Fibroblast of skin of left quadriceps (primary cell): ENCODE measurements at regions not wholly inside any gene's neighbourhood (a gene's known extent, or its start where the extent isn't known, plus 50 kb on each side); places are given as distances from the start of the nearest gene placed in this dataset.
A peak's percentile ranks its signal among the peaks of the same experiment; 100 is the strongest.

Source experiments
- DNase-seq, 2 experiments: peaks; one replicate each; pipeline ENCODE4 v3.0.0-alpha.2; 2013; ENCODE audit warnings: low read depth in 2 of 2

- no peak for DNase-seq
Measured at GRCh38 chr2:13091861-13092378, 375.2 kb downstream of the TRIB2 start.

DNA sequence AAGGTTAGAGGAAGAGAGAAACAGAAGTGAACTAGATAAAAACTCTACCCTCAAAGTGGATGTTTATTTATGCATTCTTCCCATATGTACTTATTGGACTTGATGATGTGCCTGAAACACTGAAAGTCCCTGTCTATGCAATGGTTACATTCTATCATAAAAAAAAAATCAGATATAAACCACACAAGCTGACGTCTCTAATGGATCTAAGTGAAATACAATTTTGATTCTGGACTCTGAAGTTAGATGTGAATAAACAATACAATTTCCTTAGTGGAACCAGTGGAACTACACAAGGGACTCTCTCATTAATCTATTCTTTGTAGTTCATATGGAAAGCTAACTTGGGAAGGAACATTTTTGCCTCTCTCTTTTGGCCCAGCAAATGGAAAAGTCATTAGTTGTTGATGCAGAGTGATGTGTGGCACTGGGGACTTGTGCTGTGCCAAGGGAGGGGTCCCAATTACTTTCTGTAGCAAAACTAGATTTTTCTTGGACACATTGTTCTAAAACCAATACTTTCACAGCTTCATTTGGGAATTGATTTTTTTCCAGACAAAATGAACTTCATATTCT, 376.8 kb downstream of the TRIB2 start:
- no peak for DNase-seq

DNA sequence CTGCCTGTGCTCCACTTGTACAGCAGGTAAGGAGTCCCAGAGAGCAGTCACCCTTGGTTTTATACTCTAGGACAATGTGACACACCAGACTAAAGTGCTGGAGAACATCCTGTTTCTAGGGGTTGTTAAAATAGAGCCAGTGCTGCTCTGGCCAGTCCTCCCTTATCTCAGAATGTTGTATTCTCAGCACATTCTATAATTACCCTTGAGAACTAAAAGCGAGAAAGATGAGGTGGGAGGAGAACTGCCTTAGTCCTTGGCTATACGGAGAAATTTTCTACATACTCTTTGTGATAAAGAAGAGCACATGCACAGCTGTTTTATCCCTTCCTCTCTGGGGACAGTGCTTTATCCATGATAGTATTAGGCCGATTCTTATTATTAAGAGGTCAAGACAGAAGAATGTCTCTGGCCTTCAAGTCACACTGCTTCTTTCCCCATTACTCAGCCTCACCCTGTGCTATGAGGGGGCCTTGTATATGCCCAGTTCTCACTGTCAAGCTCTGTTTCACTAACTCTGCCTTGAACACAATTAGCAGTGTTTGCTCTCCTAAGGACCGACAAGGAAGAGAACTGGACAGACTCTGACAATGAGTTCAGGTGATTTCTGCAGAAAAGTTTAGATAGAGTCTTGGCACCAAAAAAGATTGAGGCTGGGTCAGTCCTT, 385.8 kb downstream of the TRIB2 start:
- no peak for DNase-seq

DNA sequence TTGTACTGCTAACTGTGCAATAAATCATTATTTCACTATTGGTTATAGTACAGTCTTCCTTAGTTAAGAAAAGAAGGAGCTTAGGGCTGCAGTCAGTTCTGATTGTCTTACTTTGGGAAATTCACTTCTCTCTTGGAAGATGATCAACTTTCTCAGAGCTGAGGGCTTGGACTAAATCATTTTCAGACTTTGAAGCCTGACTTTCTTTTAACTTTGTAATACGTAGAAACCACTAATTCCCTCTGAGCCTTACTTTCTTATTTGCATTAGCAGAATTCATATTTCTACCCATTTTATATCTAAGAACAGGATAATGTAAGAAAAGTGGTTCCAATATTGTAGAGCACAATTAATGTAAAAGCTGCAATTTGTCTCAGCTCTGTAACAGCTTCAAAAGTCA, 386.4 kb downstream of the TRIB2 start:
- DNase-seq: no peak

- no peak for DNase-seq
Measured at GRCh38 chr2:13103778-13104493, 387.2 kb downstream of the TRIB2 start.

- no peak for DNase-seq
Measured at GRCh38 chr2:13104723-13105122, 388.0 kb downstream of the TRIB2 start.

DNA sequence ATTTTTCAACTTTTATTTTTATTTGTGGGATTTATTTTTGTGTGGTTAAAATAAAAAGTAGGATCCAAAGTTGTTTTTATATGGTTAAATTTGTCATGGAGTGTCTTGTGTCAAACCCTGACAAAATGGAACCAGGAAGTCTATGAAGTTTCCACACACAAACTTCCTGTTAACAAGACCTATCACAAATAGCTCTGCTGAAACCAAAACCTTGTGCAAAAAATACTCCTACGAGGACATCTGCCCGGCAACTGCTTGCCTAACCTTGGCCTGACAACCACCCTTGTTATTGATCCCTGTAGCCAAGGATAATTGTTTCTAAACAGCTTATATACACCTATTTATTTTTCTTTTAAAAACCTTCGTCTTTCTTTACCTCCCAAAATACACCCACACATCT, 389.6 kb downstream of the TRIB2 start:
- DNase-seq: no peak

DNA sequence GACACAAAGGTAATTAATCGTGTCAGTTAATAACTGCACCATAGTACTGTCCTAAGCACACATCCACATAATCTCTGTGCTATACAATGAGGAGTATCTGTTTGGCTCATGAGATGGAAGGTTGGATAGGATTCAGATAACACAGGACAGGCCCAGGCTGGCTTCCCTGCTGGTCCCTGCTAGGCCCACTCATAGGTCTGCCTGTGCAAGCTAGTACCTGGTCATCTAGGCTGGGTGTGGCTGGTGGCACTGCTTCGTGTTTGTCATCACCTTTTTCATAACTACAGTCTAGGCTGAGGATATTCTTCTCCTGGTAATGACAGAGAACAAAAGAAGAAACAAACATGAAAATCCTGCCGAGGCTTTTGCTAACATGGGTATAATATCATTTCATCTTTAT, 392.8 kb downstream of the TRIB2 start:
- DNase-seq: no peak

DNA sequence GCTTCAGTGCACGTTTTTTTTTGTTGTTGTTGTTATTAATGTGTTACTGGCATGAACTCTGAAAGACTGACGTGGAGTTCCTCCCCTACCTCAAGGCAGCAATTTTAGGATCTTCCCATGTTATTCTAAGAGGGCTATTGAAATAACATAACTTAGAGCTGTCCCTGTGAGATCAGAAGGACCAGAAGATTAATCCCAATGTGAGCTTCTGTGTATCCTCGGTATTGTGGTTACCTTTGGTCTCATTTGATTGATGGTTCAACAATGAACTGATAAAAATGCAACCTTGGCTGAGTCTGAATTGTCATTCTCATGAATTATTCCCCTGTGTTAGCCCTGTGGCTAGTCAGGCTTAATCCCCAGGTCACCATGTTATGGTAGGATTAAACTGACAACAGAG, 394.1 kb downstream of the TRIB2 start:
- no peak for DNase-seq

DNA sequence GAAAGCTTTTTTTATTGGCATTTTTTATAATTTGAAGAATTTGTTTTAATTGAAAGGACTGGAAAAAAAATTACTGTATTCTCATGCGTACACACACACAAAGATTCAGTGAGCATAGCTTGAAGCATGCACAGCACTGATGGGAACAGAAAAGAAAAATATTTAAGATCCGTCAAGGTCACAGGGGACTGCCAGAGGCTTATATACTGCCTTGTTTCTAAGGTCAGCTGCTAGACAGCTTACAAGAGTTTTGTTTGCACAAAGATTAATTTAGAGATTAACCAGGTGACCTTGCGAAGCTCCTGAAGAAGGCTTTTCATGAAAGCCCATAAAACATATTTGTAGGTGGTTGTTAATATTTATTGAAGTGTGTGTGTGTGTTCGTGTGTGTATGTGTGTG, 396.3 kb downstream of the TRIB2 start:
- DNase-seq: no peak

GRCh38 chr2:13114391-13114790, 397.7 kb downstream of the TRIB2 start:
- peak in 1 of 2 experiments; percentile 10 for DNase-seq

- DNase-seq: no peak
Measured at GRCh38 chr2:13115643-13116042, 398.9 kb downstream of the TRIB2 start.

DNA sequence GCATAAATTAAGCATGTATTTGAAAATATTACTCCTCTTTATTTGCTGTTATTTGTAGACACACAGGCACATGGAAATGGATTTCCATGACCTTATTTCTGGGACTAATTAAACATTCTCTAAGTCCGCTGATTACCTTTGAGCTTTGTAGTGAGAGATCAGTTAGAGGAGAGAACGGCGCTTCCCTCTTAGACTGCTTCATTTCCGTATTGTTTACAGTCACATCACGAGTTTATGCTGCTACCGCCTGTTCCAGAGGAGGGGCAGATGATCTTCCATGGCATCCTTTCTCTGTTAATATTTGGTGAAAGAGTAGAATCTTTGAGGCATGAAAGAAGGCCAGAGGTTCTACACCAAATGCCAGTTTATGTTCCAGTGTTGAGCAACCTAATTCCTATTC, 404.4 kb downstream of the TRIB2 start:
- DNase-seq: no peak

DNA sequence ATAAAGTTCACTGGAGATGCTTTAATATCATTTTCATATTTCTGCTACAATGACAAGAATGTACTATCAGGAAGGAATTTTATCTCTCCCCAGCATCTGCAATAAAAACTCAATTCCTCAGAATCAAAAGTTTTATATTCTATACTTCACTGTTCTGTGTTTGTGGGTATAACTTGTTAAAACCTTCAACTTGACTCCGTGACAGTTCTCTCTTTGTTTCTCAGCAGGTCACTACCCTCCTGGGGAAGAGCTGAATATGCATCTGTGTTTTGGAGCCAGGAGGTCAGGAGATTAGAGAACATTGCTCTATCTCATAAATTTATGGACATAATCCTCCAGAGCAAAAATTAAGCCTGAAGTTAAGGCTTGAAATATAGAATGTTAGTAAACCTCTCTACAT, 411.4 kb downstream of the TRIB2 start:
- no peak for DNase-seq

DNA sequence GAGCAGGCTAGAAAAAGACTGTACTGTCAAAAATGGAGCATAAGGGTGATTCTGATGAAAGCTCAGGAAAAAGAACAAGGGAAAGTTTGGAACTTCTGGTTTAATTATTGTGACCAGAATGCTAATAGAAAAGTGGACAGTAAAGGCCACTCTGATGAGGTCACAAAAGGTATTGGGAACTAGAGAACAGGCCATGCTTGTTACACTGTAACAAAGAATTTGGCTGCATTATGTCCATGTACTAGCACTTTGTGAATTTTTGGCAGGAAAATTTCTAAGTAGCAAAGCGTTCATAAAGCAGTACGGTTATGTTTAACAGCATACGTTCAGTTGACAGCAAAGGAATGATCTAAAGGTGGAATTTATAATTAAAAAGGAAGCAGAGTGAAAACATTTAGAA, 418.6 kb downstream of the TRIB2 start:
- DNase-seq: no peak

DNA sequence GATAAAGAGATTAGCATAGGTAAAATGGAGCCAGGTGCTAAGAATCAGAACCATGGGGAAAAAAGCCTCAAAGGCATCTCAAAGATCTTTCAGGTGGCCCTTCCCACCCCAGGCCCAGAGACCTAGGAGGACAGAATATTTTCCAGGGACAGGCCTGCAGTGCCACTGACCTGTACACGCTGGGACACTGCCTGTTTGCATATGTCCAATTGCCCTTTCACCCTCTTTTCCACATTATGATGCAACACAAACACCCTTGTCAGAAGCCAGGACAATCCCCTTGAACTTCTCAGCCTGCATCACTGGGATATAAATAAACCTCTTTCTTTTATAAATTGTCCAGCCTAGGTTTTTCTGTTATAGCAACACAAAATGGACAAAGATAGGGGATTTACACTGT, 419.1 kb downstream of the TRIB2 start:
- no peak for DNase-seq

DNA sequence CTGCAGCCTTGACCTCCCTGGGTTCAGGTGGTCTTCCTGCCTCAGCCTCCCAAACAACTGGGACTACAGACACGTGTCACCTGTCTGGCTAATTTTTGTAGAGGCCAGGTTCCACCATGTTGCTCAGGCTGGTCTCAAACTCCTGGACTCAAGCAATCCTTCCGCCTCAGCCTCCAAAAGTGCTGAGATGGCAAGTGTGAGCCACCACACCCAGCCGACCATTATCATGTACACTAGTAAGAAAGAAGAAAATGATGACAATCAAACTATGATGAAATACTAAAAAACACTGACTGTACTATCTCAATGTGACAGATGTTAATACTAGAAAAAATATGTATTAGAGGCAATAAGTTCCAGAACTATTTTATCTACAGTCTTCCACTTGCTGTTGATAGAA, 420.9 kb downstream of the TRIB2 start:
- no peak for DNase-seq

DNA sequence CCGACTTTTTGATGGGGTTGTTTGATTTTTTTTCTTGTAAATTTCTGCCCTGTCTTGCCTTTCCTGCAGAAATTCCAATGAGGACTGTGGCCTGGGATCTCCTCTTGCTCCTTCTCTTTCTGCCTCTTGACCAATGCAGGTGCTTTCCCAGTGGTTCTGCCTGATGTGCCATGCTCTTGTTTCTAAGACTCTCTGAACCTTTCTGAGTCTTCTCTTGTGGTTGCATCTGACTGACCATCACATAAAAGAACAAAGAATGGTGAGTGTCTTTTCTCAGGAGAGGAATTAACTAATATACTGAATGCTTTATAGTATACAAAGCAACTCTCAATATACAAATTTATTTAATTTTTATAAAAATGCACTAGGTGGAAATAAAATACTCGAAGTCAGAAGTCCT, 424.6 kb downstream of the TRIB2 start:
- no peak for DNase-seq

- DNase-seq: no peak
Measured at GRCh38 chr2:13143451-13143850, 426.7 kb downstream of the TRIB2 start.

- no peak for DNase-seq
Measured at GRCh38 chr2:13156916-13157315, 440.2 kb downstream of the TRIB2 start.

GRCh38 chr2:13158466-13158865, 441.7 kb downstream of the TRIB2 start:
- no peak for DNase-seq

- no peak for DNase-seq
Measured at GRCh38 chr2:13180729-13181128, 464.0 kb downstream of the TRIB2 start.

DNA sequence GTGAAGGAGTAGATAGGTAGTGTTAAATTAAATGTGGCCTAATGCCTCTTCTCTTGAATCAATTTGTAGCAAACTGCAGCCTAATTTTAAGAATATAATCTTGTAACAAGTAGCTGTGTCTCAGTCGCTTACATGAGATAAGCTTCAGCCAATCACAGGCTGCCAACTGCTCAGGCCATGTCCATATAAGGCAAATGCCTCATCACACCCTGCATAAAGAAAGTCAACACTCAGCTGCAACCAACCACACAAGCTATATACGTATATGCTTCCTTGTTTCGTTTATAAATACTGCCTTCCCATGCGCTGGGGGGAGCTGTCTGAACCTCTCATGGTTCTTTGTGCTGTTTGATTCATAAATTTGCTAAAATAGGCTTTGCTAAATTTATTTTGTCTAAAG, 476.3 kb downstream of the TRIB2 start:
- DNase-seq: peak; percentile 14 to 17
